HL-60 (cell line): ENCODE measurements at regions not wholly inside any gene's neighbourhood (a gene's known extent, or its start where the extent isn't known, plus 50 kb on each side); places are given as distances from the start of the nearest gene placed in this dataset.
"Not testable (repeated sequence)": the region's sequence is repeated elsewhere in the genome, so short reads cannot be mapped to it uniquely, and the experiment has no call there.

Source experiments
- DNase-seq, 2 experiments: peaks; one replicate each; pipeline ENCODE4 v3.0.0-alpha.2; 2010 to 2020; ENCODE audit warnings: low read depth in 1 of 2, low spot score in 1 of 2
- H3K27ac ChIP-seq: fragments of 250-450 bp; sonication (Bioruptor Pico); replicated peaks from 2 replicates; pipeline ENCODE4 v1.5.1; 2020; ENCODE audit warnings: mild to moderate bottlenecking, moderate library complexity
- H3K27me3 ChIP-seq: fragments of 250-450 bp; sonication (Bioruptor Pico); 2 replicates; pipeline ENCODE4 v1.5.1; 2021; ENCODE audit warnings: mild to moderate bottlenecking, moderate library complexity; ENCODE audit not compliant: insufficient read depth, poor library complexity, severe bottlenecking
- H3K4me3 ChIP-seq: replicated peaks from 2 replicates; pipeline ENCODE4 v1.5.1; 2011; ENCODE audit warnings: mild to moderate bottlenecking, control low read depth, low read length; ENCODE audit not compliant: insufficient read depth
- CTCF ChIP-seq: IDR thresholded peaks from one replicate; pipeline ENCODE4 v1.5.1; 2011; ENCODE audit warnings: low read length, control low read depth, inconsistent platforms; ENCODE audit not compliant: insufficient read depth
- GABPA ChIP-seq: IDR thresholded peaks from 2 replicates; pipeline ENCODE4 v1.6.1; 2012; ENCODE audit warnings: low read depth
- POLR2AphosphoS5 ChIP-seq: IDR thresholded peaks from 2 replicates; pipeline ENCODE4 v1.6.1; 2012; ENCODE audit warnings: low read depth
- REST ChIP-seq: IDR thresholded peaks from 2 replicates; pipeline ENCODE4 v1.6.1; 2012; ENCODE audit warnings: low read depth; ENCODE audit not compliant: insufficient replicate concordance
- SPI1 ChIP-seq: IDR thresholded peaks from 2 replicates; pipeline ENCODE4 v1.6.1; 2012; ENCODE audit warnings: low read depth, mild to moderate bottlenecking, borderline replicate concordance

GRCh38 chr6:127406722-127407121 lies 52.5 kb downstream of the KIAA0408 start:
- not testable (repeated sequence) for H3K27ac ChIP-seq, H3K4me3 ChIP-seq, DNase-seq, H3K27me3 ChIP-seq

GRCh38 chr6:127406122-127406521 lies 53.1 kb downstream of the KIAA0408 start:
- no peak for TF ChIP-seq SPI1
- no peak for TF ChIP-seq GABPA
- TF ChIP-seq CTCF = no peak
- TF ChIP-seq POLR2AphosphoS5 = no peak
- no peak for TF ChIP-seq REST
- DNase-seq = no peak
- no peak overlapping the region for H3K27ac ChIP-seq
- no peaks in the 10 kb centered on the region for H3K27me3 ChIP-seq
- H3K4me3 ChIP-seq = no peak overlapping the region

- H3K27ac ChIP-seq = peak overlapping the region; percentile 29
- no peaks in the 10 kb centered on the region for H3K27me3 ChIP-seq
- DNase-seq = peak; percentile 22 to 45
- no peak for TF ChIP-seq SPI1
- no peak for TF ChIP-seq CTCF
- no peak for TF ChIP-seq GABPA
- no peak overlapping the region for H3K4me3 ChIP-seq
Observed at GRCh38 chr6:127404594-127405178, 54.5 kb downstream of the KIAA0408 start.

GRCh38 chr6:127404133-127404532 lies 55.1 kb downstream of the KIAA0408 start:
- no peak overlapping the region for H3K4me3 ChIP-seq
- no peaks in the 10 kb centered on the region for H3K27me3 ChIP-seq
- no peak for DNase-seq
- no peak for TF ChIP-seq POLR2AphosphoS5
- TF ChIP-seq GABPA = no peak
- TF ChIP-seq SPI1 = no peak
- no peak for TF ChIP-seq REST
- TF ChIP-seq CTCF = no peak
- peak overlapping the region; percentile 29; the same call in 1 of the 2 replicates for H3K27ac ChIP-seq
